Neural cell (in vitro differentiated cells): ENCODE measurements at regions not wholly inside any gene's neighbourhood (a gene's known extent, or its start where the extent isn't known, plus 50 kb on each side); places are given as distances from the start of the nearest gene placed in this dataset.

Experiments used
- H2AFZ ChIP-seq: fragments of 200-600, 300-800 bp; sonication (generic), shearing (Covaris generic); 2 replicates; pipeline ENCODE4 v1.6.0; 2014; ENCODE audit warnings: low read depth, mild to moderate bottlenecking, antibody characterized with exemption, low read length, moderate library complexity
- H3F3A ChIP-seq: fragments of 200-600 bp; shearing (Covaris generic); 2 replicates; pipeline ENCODE4 v1.6.1; 2016; ENCODE audit warnings: mild to moderate bottlenecking, moderate library complexity, mixed read lengths, antibody characterized with exemption, low read length; ENCODE audit not compliant: insufficient read depth, poor library complexity, severe bottlenecking
- H3K27ac ChIP-seq: fragments of 200-600, 300-800 bp; sonication (generic), shearing (Covaris generic); 2 replicates; pipeline ENCODE4 v1.5.1; 2014; ENCODE audit warnings: mild to moderate bottlenecking, low read length, moderate library complexity
- H3K27me3 ChIP-seq: fragments of 300-800, 200-600 bp; sonication (generic), shearing (Covaris generic); 2 replicates; pipeline ENCODE4 v1.6.0; 2014; ENCODE audit warnings: mild to moderate bottlenecking, low read depth, low read length, moderate library complexity; ENCODE audit not compliant: insufficient read depth
- H3K36me3 ChIP-seq: fragments of 300-800, 200-600 bp; sonication (generic), shearing (Covaris generic); 2 replicates; pipeline ENCODE4 v1.5.1; 2014; ENCODE audit warnings: mild to moderate bottlenecking, antibody characterized with exemption, low read length, moderate library complexity; ENCODE audit not compliant: insufficient read depth
- H3K4me2 ChIP-seq: fragments of 300-800, 200-600 bp; sonication (generic), shearing (Covaris generic); 2 replicates; pipeline ENCODE4 v1.6.0; 2014; ENCODE audit warnings: mild to moderate bottlenecking, low read length
- H3K4me3 ChIP-seq: fragments of 300-800, 200-600 bp; sonication (generic), shearing (Covaris generic); 2 replicates; pipeline ENCODE4 v1.5.1; 2014; ENCODE audit warnings: mild to moderate bottlenecking, low read length, moderate library complexity
- H3K79me2 ChIP-seq: fragments of 200-600 bp; shearing (Covaris generic); replicated peaks from 2 replicates; pipeline ENCODE4 v1.6.0; 2014; ENCODE audit warnings: mild to moderate bottlenecking, low read length, moderate library complexity; ENCODE audit not compliant: insufficient read depth
- H3K9ac ChIP-seq: fragments of 300-800, 200-600 bp; sonication (generic), shearing (Covaris generic); 2 replicates; pipeline ENCODE4 v1.6.1; 2016; ENCODE audit warnings: mild to moderate bottlenecking, low read length, mixed read lengths
- H3K9me2 ChIP-seq: fragments of 200-600 bp; shearing (Covaris generic); 2 replicates; pipeline ENCODE4 v1.6.1; 2016; ENCODE audit warnings: mild to moderate bottlenecking, low read length, mixed read lengths; ENCODE audit not compliant: insufficient read depth
- H3K9me3 ChIP-seq: fragments of 200-600, 300-800 bp; sonication (generic), shearing (Covaris generic); 2 replicates; pipeline ENCODE4 v1.6.1; 2016; ENCODE audit warnings: mild to moderate bottlenecking, mixed run types, low read length, moderate library complexity, mixed read lengths
- H4K20me1 ChIP-seq: fragments of 200-600 bp; shearing (Covaris generic); 2 replicates; pipeline ENCODE4 v1.6.1; 2016; ENCODE audit warnings: mild to moderate bottlenecking, mixed run types; ENCODE audit not compliant: insufficient read depth
- EP300 ChIP-seq: fragments of 450-650 bp; conservative IDR thresholded peaks from 2 replicates; pipeline ENCODE4 v1.6.1; 2014; ENCODE audit warnings: antibody characterized with exemption, mild to moderate bottlenecking, moderate library complexity; ENCODE audit not compliant: poor library complexity, severe bottlenecking
- EZH2 ChIP-seq: fragments of 200-600, 300-800 bp; shearing (Covaris generic), sonication (generic); IDR thresholded peaks from 2 replicates; pipeline ENCODE4 v1.6.1; 2014; ENCODE audit warnings: antibody characterized with exemption, low read length, borderline replicate concordance, mild to moderate bottlenecking; ENCODE audit not compliant: insufficient read depth, poor library complexity, severe bottlenecking
- MXI1 ChIP-seq: fragments of 450-650 bp; conservative IDR thresholded peaks from 2 replicates; pipeline ENCODE4 v1.6.1; 2014; ENCODE audit warnings: antibody characterized with exemption, mild to moderate bottlenecking; ENCODE audit not compliant: poor library complexity, severe bottlenecking
- POLR2AphosphoS5 ChIP-seq: IDR thresholded peaks from 2 replicates; pipeline ENCODE4 v1.6.1; 2012
- RAD21 ChIP-seq: fragments of 450-650 bp; conservative IDR thresholded peaks from 2 replicates; pipeline ENCODE4 v1.6.1; 2014; ENCODE audit warnings: antibody characterized with exemption, mild to moderate bottlenecking, moderate library complexity
- SMC3 ChIP-seq: fragments of 450-650 bp; conservative IDR thresholded peaks from 2 replicates; pipeline ENCODE4 v1.6.1; 2014; ENCODE audit warnings: antibody characterized with exemption, mild to moderate bottlenecking, moderate library complexity; ENCODE audit not compliant: poor library complexity
- TAF1 ChIP-seq: IDR thresholded peaks from 2 replicates; pipeline ENCODE4 v1.6.1; 2012; ENCODE audit warnings: low read depth
- TF ChIP-seq, protein P1 (sequence below): fragments of 450-650 bp; IDR thresholded peaks from 2 replicates; pipeline ENCODE4 v1.5.1; 2014; ENCODE audit warnings: antibody characterized with exemption, mild to moderate bottlenecking, moderate library complexity; ENCODE audit not compliant: poor library complexity, severe bottlenecking
- TF ChIP-seq, protein P2 (sequence below): IDR thresholded peaks from 2 replicates; pipeline ENCODE4 v1.6.1; 2012; ENCODE audit warnings: borderline replicate concordance

DNA sequence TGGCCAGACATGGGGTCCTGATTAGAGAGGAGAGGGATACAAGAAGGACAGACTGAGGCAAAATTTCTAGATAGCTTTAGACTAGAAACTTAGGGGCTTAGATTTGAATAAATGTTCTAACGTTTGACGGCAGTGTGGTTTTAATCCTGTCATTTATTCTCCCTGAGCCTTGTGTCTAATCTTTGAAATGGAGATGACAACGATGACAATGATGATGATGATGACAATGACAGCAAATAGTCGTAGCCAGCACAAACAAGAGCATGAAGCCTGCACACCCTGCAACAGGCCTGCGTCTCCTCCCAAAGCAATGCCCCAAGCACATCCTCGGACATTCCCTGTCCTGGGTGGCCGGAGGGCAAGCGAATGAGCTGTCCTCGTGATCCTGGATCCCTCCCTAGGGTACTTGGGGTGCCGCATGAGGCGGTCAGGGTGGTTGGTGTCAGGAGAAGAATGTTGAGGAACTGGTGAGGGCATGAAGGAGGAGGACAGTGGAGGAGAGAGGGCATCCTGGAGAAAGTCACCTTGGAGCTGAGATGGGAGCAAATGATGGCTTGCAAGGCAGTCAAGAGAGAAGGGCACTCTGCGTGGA lies 502.1 kb upstream of the B3GAT1 start:
- Histone ChIP-seq H2AFZ (no peak overlapping the region), H3K27ac (no peak overlapping the region), H3K9me3 (no peaks in the 10 kb centered on the region), H3K4me2 (no peak overlapping the region), H3F3A (no peaks in the 10 kb centered on the region), H3K27me3 (peaks cover 3% of the 10 kb centered on the region), H4K20me1 (no peaks in the 10 kb centered on the region), H3K36me3 (no peaks in the 10 kb centered on the region), H3K9ac (no peak overlapping the region), H3K4me3 (no peak overlapping the region), H3K9me2 (no peaks in the 10 kb centered on the region), H3K79me2 (no peaks in the 10 kb centered on the region)
- TF ChIP-seq, protein P1, sequence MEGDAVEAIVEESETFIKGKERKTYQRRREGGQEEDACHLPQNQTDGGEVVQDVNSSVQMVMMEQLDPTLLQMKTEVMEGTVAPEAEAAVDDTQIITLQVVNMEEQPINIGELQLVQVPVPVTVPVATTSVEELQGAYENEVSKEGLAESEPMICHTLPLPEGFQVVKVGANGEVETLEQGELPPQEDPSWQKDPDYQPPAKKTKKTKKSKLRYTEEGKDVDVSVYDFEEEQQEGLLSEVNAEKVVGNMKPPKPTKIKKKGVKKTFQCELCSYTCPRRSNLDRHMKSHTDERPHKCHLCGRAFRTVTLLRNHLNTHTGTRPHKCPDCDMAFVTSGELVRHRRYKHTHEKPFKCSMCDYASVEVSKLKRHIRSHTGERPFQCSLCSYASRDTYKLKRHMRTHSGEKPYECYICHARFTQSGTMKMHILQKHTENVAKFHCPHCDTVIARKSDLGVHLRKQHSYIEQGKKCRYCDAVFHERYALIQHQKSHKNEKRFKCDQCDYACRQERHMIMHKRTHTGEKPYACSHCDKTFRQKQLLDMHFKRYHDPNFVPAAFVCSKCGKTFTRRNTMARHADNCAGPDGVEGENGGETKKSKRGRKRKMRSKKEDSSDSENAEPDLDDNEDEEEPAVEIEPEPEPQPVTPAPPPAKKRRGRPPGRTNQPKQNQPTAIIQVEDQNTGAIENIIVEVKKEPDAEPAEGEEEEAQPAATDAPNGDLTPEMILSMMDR, result no peak
- TF ChIP-seq MXI1, result no peak
- TF ChIP-seq POLR2AphosphoS5, result peak; percentile 68
- no peak for TF ChIP-seq RAD21
- TF ChIP-seq, protein P2, sequence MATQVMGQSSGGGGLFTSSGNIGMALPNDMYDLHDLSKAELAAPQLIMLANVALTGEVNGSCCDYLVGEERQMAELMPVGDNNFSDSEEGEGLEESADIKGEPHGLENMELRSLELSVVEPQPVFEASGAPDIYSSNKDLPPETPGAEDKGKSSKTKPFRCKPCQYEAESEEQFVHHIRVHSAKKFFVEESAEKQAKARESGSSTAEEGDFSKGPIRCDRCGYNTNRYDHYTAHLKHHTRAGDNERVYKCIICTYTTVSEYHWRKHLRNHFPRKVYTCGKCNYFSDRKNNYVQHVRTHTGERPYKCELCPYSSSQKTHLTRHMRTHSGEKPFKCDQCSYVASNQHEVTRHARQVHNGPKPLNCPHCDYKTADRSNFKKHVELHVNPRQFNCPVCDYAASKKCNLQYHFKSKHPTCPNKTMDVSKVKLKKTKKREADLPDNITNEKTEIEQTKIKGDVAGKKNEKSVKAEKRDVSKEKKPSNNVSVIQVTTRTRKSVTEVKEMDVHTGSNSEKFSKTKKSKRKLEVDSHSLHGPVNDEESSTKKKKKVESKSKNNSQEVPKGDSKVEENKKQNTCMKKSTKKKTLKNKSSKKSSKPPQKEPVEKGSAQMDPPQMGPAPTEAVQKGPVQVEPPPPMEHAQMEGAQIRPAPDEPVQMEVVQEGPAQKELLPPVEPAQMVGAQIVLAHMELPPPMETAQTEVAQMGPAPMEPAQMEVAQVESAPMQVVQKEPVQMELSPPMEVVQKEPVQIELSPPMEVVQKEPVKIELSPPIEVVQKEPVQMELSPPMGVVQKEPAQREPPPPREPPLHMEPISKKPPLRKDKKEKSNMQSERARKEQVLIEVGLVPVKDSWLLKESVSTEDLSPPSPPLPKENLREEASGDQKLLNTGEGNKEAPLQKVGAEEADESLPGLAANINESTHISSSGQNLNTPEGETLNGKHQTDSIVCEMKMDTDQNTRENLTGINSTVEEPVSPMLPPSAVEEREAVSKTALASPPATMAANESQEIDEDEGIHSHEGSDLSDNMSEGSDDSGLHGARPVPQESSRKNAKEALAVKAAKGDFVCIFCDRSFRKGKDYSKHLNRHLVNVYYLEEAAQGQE, result no peak
- no peak for TF ChIP-seq TAF1
- no peak for TF ChIP-seq SMC3
- TF ChIP-seq EZH2, result no peak
- TF ChIP-seq EP300, result peak; percentile 78

DNA sequence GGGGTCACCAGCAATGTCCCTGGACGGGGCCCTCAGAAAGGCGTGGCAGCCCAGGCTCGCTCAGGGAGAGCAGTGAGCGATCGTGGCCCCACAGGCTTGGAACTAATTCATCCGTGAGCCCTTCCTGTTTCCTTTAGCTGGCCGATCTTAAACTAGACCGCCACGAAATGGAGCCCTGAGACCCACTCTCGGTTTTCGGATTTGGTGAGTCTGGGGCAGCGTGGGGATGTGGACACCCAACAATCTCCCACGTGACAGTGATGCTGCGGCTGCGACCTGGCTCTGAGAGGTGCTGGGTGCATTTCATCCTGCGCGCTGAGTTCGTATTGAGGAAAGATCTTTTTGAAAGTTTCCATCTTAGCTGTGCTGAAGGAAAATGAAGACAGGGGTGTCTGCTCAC lies 501.3 kb upstream of the B3GAT1 start:
- H3K4me2 ChIP-seq, result no peak overlapping the region
- no peaks in the 10 kb centered on the region for H4K20me1 ChIP-seq
- H3K36me3 ChIP-seq, result no peaks in the 10 kb centered on the region
- TF ChIP-seq, protein P1, result no peak
- no peak for TF ChIP-seq TAF1
- TF ChIP-seq, protein P2, result no peak
- TF ChIP-seq POLR2AphosphoS5, result no peak
- no peak for TF ChIP-seq RAD21
- no peak for TF ChIP-seq MXI1
- TF ChIP-seq EZH2, result no peak
- TF ChIP-seq SMC3, result no peak
- no peak for TF ChIP-seq EP300
- H3K79me2 ChIP-seq, result no peaks in the 10 kb centered on the region
- H3K27ac ChIP-seq, result no peak overlapping the region
- H2AFZ ChIP-seq, result no peak overlapping the region
- H3F3A ChIP-seq, result no peaks in the 10 kb centered on the region
- peaks cover 3% of the 10 kb centered on the region for H3K27me3 ChIP-seq
- H3K4me3 ChIP-seq, result no peak overlapping the region
- H3K9me3 ChIP-seq, result no peaks in the 10 kb centered on the region
- H3K9me2 ChIP-seq, result no peaks in the 10 kb centered on the region
- no peak overlapping the region for H3K9ac ChIP-seq
